NCI-H510A (cell line): ENCODE measurements at regions not wholly inside any gene's neighbourhood (a gene's known extent, or its start where the extent isn't known, plus 50 kb on each side); places are given as distances from the start of the nearest gene placed in this dataset.
"Not testable (repeated sequence)": the region's sequence is repeated elsewhere in the genome, so short reads cannot be mapped to it uniquely, and the experiment has no call there.

Experiments
- DNase-seq: peaks from one replicate; lab custom pipeline; 2025; lab: John Stamatoyannopoulos, UW

DNA sequence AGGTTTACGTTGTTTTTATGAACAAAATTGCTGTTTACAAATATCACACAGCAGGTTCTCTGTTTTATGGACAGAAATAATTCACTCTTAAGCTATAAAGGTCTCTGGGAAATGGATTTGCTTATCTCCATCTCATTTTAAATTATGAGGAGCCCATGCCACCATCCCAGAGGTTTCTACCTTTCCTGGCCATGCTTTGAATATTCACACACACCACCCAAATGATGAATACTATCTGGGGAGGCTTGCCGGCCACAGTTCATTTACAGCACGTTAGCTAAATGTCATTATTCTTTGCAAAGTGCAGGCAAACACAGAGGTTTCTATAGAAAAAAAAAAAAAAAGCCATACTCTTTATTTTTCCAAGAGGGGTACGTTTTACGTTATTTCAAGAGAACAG lies 1446.7 kb downstream of the FAM181B start:
- DNase-seq, result no peak

DNA sequence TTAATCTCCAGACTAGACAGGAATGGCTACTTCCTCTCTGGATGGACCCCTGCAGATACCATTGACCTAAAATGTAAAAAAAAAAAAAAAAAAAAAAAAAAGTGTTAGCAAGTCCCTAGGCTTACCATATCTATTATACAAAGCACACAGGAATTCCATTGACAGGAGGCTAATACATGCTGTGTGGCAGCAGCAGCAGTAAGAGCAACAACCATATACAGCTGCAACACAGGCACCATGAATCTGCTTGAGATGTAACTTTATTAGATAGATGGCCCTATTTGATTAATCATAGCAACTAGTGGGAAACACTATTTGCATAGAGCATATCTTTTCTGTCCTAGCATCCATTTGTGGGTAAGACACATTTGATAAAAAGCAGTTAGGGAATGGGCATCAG lies 1447.1 kb downstream of the FAM181B start:
- DNase-seq, result no peak

DNA sequence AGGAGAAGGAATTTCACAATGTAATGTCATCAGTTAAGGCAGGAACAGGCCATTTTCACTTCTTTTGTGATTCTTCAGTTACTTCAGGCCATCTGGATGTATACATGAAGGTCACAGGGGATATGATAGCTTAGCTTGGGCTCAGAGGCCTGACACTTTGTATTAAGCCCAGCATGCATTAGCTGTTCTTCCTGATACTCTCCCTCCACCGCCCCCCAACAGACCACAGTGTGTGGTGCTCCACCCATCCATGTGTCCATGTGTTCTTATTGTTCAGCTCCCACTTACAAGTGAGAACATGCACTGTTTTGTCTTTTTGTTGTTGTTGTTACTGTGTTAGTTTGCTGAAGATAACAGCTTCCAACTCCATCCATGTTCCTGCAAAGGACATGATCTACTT lies 1453.4 kb downstream of the FAM181B start:
- not testable (repeated sequence) for DNase-seq

DNA sequence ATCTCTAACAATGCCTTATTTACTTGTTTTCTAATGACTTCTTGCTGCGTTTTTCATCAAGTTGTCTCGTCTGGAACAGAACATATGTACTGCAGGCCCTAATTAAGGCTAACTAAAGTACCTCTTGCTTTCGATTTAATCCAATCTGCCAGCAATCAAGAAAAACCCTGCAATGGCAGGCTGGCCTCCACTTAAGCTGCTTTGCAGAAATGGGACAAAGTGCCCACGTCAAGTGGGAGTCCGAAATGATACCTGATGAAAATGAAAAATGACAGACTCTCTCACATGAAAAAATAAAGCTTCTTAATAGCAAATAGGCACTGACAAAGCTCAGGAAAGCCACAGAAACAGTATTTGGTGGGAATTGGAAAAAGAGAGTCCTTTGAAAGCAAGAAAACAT lies 1454.7 kb downstream of the FAM181B start:
- no peak for DNase-seq

DNA sequence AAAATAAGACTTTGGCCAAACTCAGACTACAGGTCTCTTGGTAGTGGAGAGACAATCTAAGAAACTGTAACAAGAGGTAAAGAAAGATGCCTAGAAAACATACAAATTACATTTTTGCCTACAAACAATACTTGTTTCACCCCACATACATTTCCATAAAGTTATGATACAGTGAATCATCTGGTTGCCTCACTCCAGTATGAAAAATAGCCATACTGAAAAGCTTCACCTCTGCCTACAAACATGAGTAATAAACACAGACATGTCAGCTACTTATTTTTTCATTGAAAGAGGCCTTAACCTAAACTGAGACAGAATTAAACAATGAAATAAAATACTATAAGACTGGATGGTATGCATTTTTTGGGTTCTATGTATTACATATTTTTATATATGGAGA lies 1463.0 kb downstream of the FAM181B start:
- DNase-seq, result no peak

- DNase-seq, result no peak
Measured at GRCh38 chr11:81267246-81267645, 1466.4 kb downstream of the FAM181B start.

DNA sequence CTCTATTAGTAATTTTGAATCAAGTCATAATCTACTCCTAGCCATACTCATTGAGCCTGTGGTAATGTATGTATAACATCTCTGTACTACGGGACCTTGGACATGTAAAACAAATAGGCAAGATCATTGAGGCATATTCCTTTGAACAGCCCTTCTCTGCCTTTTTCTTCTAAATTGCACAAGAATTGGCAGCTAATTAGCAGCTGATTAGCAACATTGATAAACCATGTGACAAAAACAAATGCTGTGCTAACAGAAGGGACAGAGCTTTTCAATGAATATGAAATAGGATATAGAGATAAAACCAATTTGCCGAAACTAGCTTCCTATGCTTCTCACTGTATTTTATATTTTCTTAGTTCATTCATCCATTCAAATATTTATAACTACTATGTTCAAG lies 1474.2 kb downstream of the FAM181B start:
- no peak for DNase-seq

GRCh38 chr11:81255895-81256294 lies 1477.8 kb downstream of the FAM181B start:
- no peak for DNase-seq

- DNase-seq, result no peak
Measured at GRCh38 chr11:81253244-81253643, 1480.4 kb downstream of the FAM181B start.

- DNase-seq, result no peak
Measured at GRCh38 chr11:81246941-81247340, 1486.7 kb downstream of the FAM181B start.

- DNase-seq, result no peak
Measured at GRCh38 chr11:81245791-81246190, 1487.9 kb downstream of the FAM181B start.

DNA sequence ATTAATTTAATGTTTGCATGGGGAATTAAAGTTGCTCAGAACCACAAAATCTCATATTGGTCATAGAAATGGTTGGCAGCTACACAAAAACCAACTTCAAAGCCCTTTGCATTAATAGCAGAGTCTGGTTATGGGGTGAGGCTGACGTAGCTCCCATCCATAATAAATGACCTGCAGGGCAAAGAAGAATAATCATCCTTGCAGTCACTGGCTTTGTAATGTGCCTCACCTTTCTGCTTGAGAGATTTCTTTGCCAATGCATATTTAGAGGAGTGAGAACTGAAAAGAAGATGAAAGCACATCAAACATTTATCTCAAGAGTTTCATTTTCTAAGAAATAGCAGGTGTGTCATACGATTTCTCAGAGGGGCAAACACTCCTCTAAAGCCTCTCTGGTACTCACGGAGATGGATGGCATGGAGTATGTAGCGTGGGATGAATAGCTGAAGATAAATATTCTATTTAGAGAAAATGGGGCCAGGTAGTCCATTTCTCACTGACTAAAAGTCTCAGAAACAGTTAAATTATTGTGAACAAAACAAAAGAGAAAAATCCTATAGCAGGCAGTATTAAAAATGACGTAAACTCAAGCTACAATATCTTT lies 1491.9 kb downstream of the FAM181B start:
- DNase-seq, result no peak

GRCh38 chr11:81237139-81237538 lies 1496.5 kb downstream of the FAM181B start:
- DNase-seq, result peak; percentile 8

GRCh38 chr11:81227409-81227808 lies 1506.3 kb downstream of the FAM181B start:
- DNase-seq, result not testable (repeated sequence)

- DNase-seq, result no peak
Measured at GRCh38 chr11:81224396-81224795, 1509.3 kb downstream of the FAM181B start.

DNA sequence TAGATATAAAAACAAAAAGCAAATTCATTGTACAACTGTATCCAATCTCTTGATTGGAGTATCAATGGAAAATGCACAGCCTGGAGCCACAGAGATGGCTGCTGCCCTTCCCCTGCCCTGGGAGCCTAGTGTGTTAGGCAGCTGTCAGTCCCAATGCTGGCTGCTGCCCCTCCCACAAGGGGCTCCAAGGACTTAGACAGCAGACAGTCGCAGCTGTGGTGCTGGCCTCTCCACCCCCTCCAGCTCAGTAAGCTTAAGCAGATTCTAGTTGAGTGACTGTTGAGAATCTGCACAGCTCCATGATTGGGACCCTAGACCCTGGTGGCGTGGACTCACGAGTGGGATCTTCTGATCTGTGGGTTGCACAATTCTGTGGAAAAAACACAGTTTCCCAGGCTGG lies 1511.2 kb downstream of the FAM181B start:
- DNase-seq, result no peak

GRCh38 chr11:81220146-81220895 lies 1513.3 kb downstream of the FAM181B start:
- no peak for DNase-seq

- no peak for DNase-seq
Measured at GRCh38 chr11:81219661-81220060, 1514.0 kb downstream of the FAM181B start.

DNA sequence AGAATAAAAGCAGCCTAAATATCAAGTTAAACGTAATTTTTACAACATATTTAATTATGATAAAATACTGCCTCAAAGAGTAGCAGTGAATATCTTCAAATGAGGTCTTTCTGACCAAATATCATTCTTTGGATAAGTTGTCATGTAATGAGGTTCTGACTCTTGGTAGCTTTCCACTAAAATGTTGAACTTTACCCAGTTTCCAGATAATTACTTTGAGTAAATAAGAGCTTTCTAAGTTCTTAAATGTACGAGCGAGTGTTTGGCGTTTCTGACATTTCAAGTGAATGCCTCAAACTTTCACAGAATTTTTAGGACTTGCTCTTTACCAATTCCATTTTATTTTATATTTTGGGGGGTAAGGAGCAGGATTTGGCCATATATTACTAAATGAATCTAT lies 1515.2 kb downstream of the FAM181B start:
- no peak for DNase-seq

GRCh38 chr11:81211050-81211449 lies 1522.6 kb downstream of the FAM181B start:
- no peak for DNase-seq

DNA sequence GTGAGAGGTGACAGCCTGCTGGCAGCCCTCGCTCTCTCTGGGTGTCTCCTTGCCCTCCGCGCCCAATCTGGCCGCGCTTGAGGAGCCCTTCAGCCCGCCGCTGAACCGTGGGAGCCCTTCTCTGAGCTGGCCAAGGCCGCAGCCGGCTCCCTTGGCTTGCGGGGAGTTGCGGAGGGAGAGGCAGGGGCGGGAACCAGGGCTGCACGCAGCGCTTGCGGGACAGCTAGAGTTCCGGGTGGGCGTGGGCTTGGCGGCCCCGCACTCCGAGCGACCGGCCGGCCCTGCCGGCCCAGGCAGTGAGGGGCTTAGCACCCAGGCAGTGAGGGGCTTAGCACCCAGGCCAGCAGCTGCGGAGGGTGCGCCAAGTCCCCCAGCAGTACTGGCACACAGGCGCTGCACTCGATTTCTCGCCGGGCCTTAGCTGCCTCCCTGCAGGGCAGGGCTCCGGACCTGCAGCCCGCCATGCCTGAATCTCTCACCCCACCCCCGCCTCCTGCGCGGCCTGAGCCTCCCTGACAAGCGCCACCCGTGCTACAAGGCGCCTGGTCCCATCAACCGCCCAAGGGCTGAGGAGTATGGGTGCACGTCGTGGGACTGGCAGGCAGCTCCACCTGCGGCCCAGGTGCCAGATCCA lies 1526.1 kb downstream of the FAM181B start:
- no peak for DNase-seq

DNA sequence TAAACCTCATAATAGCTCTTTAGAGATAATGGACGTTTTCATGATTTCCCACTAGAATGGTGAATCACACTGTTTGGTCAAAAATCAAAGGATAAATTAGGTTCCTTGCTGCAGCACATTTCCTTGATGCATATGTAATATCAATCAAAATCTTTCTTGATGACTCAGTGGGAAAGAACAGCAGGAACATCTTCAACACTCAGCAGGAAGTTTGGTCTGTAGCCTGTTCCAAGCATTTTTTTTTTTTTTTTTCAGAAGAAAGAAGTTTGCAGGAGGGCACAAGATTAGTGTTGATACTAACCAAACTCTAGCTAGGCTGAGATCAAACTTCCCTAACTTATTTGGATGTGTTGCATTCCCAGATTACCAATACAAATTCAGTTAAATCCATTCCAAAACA lies 1529.8 kb downstream of the FAM181B start:
- DNase-seq, result no peak

- no peak for DNase-seq
Measured at GRCh38 chr11:81197396-81197795, 1536.3 kb downstream of the FAM181B start.
